K562 (cell line): ENCODE measurements at regions not wholly inside any gene's neighbourhood (a gene's known extent, or its start where the extent isn't known, plus 50 kb on each side); places are given as distances from the start of the nearest gene placed in this dataset.

Source experiments
- ATAC-seq: fragments of 200-7000 bp; cut with Tn5 transposase; 3 replicates; pipeline ENCODE4 v1.9.1; 2020; ENCODE audit warnings: moderate library complexity
- BruUV-seq: library from RNA; stranded (reverse); fragments of 400-500 nt; replicated peaks from 2 replicates; lab custom pipeline; 2021; lab: Mats Ljungman, UMichigan
- CTCF ChIA-PET: fragments of 300-600 bp; formaldehyde crosslinking; extraction: SDS; loops from one replicate; lab custom pipeline; 2021; ENCODE audit warnings: low intra/inter-chr PET ratio; lab: Yijun Ruan, JAX
- POLR2A ChIA-PET: fragments of 300-600, 350-650 bp; sonication (Branson Sonifier 250); formaldehyde crosslinking; extraction: SDS; loops from one replicate; lab custom pipeline; 2021; ENCODE audit warnings: antibody characterized with exemption, inconsistent platforms; lab: Yijun Ruan, JAX
- DNase-seq, 4 experiments: peaks; one replicate each; pipeline versions ENCODE4 v3.0.0 to v3.0.0-alpha.2; 2011 to 2018; ENCODE audit warnings: low spot score in 3 of 4, mixed read lengths in 3 of 4; ENCODE audit errors: extremely low read depth in 1 of 4
- FAIRE-seq: peaks from 2 replicates; lab custom pipeline; 2011; peaks lifted over from hg19 to GRCh38; lab: Jason Lieb, UNC
- H2AFZ ChIP-seq: 2 replicates; pipeline ENCODE4 v1.6.0; 2011; ENCODE audit warnings: low read depth, low read length, control low read depth, inconsistent platforms
- H3K27ac ChIP-seq: fragments of 200-600 bp; 3 replicates; pipeline ENCODE4 v1.8.0; 2011; ENCODE audit warnings: low read depth, mild to moderate bottlenecking, control low read depth, inconsistent platforms, low read length, moderate library complexity, mixed read lengths; ENCODE audit errors: extremely low read depth
- H3K27me3 ChIP-seq, 2 experiments: fragments of 300-600 bp in 1 of 2; 2 replicates in 1 of 2; 3 replicates in 1 of 2; pipeline versions ENCODE4 v1.6.0 to v1.8.0; 2011; ENCODE audit warnings: inconsistent platforms in 2 of 2, low read length in 2 of 2, mild to moderate bottlenecking in 1 of 2, mixed read lengths in 1 of 2, moderate library complexity in 1 of 2; ENCODE audit not compliant: control insufficient read depth in 2 of 2, insufficient read depth in 2 of 2
- H3K36me3 ChIP-seq: fragments of 300-600 bp; 3 replicates; pipeline ENCODE4 v1.8.0; 2011; ENCODE audit warnings: mild to moderate bottlenecking, low read length, inconsistent platforms; ENCODE audit not compliant: control insufficient read depth, insufficient read depth
- H3K4me1 ChIP-seq, 2 experiments: fragments of 200-600 bp in 1 of 2; replicated peaks in 1 of 2; 2 replicates in 1 of 2; 3 replicates in 1 of 2; pipeline versions ENCODE4 v1.5.1 to v1.8.0; 2011; ENCODE audit warnings: inconsistent platforms in 2 of 2, low read length in 2 of 2, mild to moderate bottlenecking in 1 of 2, mixed read lengths in 1 of 2, moderate library complexity in 1 of 2; ENCODE audit not compliant: control insufficient read depth in 2 of 2, insufficient read depth in 2 of 2
- H3K4me2 ChIP-seq: 2 replicates; pipeline ENCODE4 v1.6.1; 2011; ENCODE audit warnings: low read length, control low read depth, inconsistent platforms, mixed read lengths; ENCODE audit not compliant: insufficient read depth
- H3K4me3 ChIP-seq: fragments of 200-600 bp; sonication (generic), shearing (Covaris generic); 2 replicates; pipeline ENCODE4 v1.5.1; 2016; ENCODE audit warnings: control low read depth, inconsistent platforms
- H3K79me2 ChIP-seq: fragments of 200-600 bp; 3 replicates; pipeline ENCODE4 v1.8.0; 2011; ENCODE audit warnings: low read length, inconsistent platforms; ENCODE audit not compliant: control insufficient read depth, insufficient read depth
- H3K9ac ChIP-seq, 2 experiments: 2 replicates each; pipeline versions ENCODE4 v1.6.0 to v1.6.1; 2011; ENCODE audit warnings: low read depth in 2 of 2, low read length in 2 of 2, control low read depth in 1 of 2, inconsistent platforms in 1 of 2, mild to moderate bottlenecking in 1 of 2, mixed read lengths in 1 of 2; ENCODE audit not compliant: insufficient read depth in 1 of 2
- H3K9me1 ChIP-seq: one replicate; pipeline ENCODE4 v1.6.0; 2011; ENCODE audit warnings: inconsistent platforms, mild to moderate bottlenecking, low read length, moderate library complexity; ENCODE audit not compliant: control insufficient read depth, insufficient read depth
- H3K9me3 ChIP-seq: replicated peaks from 2 replicates; pipeline ENCODE4 v1.5.1; 2011; ENCODE audit warnings: low read depth, low read length, inconsistent platforms; ENCODE audit not compliant: control insufficient read depth, insufficient read depth
- H4K20me1 ChIP-seq: replicated peaks from 2 replicates; pipeline ENCODE4 v1.6.1; 2011; ENCODE audit warnings: low read length, inconsistent platforms, mixed read lengths; ENCODE audit not compliant: control insufficient read depth, insufficient read depth
- CHD2 ChIP-seq: IDR thresholded peaks from 2 replicates; pipeline ENCODE4 v1.6.1; 2011; ENCODE audit warnings: low read depth, low read length
- E4F1 ChIP-seq: fragments of 250-450 bp; sonication (Bioruptor Pico); IDR thresholded peaks from 2 replicates; pipeline ENCODE4 v1.5.0; 2021; ENCODE audit warnings: mild to moderate bottlenecking, borderline replicate concordance
- NCOA1 ChIP-seq: fragments of 450-650 bp; IDR thresholded peaks from 2 replicates; pipeline ENCODE4 v1.6.1; 2016; ENCODE audit warnings: low read depth
- POLR3A ChIP-seq: IDR thresholded peaks from 2 replicates; pipeline ENCODE4 v1.6.1; 2011; ENCODE audit warnings: borderline replicate concordance, mild to moderate bottlenecking, moderate library complexity; ENCODE audit not compliant: insufficient read length, insufficient read depth; ENCODE audit errors: extremely low read depth
- SREBF2 ChIP-seq: sonication (generic); formaldehyde crosslinking; IDR thresholded peaks from 2 replicates; pipeline ENCODE4 v1.4.0; 2020; ENCODE audit warnings: mild to moderate bottlenecking, missing genetic modification reagents
- TFE3 ChIP-seq: fragments of 450-650 bp; formaldehyde crosslinking; IDR thresholded peaks from 2 replicates; pipeline ENCODE4 v1.4.0; 2020; ENCODE audit warnings: mild to moderate bottlenecking, mixed read lengths
- ZBTB17 ChIP-seq: fragments of 450-650 bp; formaldehyde crosslinking; IDR thresholded peaks from 2 replicates; pipeline ENCODE4 v1.4.0; 2020; ENCODE audit warnings: mild to moderate bottlenecking
- WGBS: fragments of 100-300 bp; shearing (Covaris generic); methylation state at CpG from one replicate; pipeline ENCODE4 v1.1.6; 2016; ENCODE audit warnings: low coverage, mixed read lengths; ENCODE audit not compliant: insufficient coverage; ENCODE audit errors: missing lambda C conversion rate; 5-methylcytosine and 5-hydroxymethylcytosine counted together
- in situ Hi-C: fragments of 300-500 bp; cut with MboI; formaldehyde crosslinking; loops from 4 replicates; pipeline ENCODE4 v1.15.0; 2018; ENCODE audit warnings: inconsistent platforms, mixed read lengths
- intact Hi-C: fragments of 100-400 bp; cut with micrococcal nuclease; formaldehyde crosslinking; loops from 2 replicates; pipeline ENCODE4 v1.14.2; 2022

GRCh38 chr12:94799136-94799535, 148.8 kb upstream of the TMCC3 start:
- ChIA-PET CTCF (no interaction called here), POLR2A (no interaction called here)
- BruUV-seq = no TSS peak
- no peak overlapping the region for H3K4me2 ChIP-seq
- DNase-seq = no peak
- peaks cover 2 to 23% of the 10 kb centered on the region in 2 experiments; a peak in 2 of 5 replicates for H3K27me3 ChIP-seq
- TF ChIP-seq ZBTB17 = no peak
- no peak for TF ChIP-seq TFE3 (CRISPR knock-in tag)
- no peak for TF ChIP-seq SREBF2 (CRISPR knock-in tag)
- TF ChIP-seq E4F1 = no peak
- TF ChIP-seq POLR3A = no peak
- no peak for TF ChIP-seq CHD2
- no peak for TF ChIP-seq NCOA1
- TF ChIP-seq, all 486 proteins: peak for 0
- WGBS = 0% methylated on average over 2 of the region's 2 CpGs
- intact Hi-C loops (no loop called here), in situ Hi-C loops (no loop called here)
- Histone ChIP-seq H3K79me2 (no peaks in the 10 kb centered on the region), H4K20me1 (no peaks in the 10 kb centered on the region), H3K36me3 (no peaks in the 10 kb centered on the region), H2AFZ (no peak overlapping the region), H3K9ac (no peak overlapping the region), H3K27ac (no peak overlapping the region), H3K9me1 (no peaks in the 10 kb centered on the region), H3K9me3 (no peaks in the 10 kb centered on the region), H3K4me1 (no peaks in the 10 kb centered on the region), H3K4me3 (no peak overlapping the region)
- ATAC-seq (no peak), FAIRE-seq (no peak)
